ENCODE measurements at regions not wholly inside any gene's neighbourhood (a gene's known extent, or its start where the extent isn't known, plus 50 kb on each side); places are given as distances from the start of the nearest gene placed in this dataset.

DNA sequence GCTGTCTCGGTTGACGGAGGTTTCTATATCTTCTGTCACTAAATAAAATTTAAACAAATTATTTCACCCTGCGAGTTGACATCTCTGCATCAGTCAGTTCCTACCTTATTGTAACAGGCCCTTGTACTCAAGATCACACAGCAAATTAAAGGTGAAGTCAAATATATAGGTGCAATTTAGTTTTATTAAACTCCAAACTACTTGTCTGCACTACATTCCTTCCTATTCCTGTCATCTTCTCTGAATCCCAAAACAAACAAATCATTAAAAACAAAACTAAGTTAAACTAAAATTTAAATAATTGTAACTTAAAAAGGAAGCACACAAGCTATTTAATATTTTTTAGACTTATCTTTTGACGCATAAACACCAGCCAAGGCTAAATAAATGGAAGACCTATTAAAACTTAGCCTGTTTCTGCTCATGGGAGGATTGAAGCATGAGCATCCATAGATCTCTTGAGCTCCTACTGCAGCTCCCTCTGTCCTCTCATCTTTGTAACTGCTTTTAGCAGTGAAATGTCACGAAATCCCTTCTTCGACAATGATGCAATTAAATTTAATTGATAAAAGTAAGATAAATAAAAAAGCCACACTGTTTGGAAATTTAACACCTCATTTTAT, 1152.3 kb upstream of the GJE1 start:
- no peak for DNase-seq (ENCODE audit: low read depth in 2 of 2)

DNA sequence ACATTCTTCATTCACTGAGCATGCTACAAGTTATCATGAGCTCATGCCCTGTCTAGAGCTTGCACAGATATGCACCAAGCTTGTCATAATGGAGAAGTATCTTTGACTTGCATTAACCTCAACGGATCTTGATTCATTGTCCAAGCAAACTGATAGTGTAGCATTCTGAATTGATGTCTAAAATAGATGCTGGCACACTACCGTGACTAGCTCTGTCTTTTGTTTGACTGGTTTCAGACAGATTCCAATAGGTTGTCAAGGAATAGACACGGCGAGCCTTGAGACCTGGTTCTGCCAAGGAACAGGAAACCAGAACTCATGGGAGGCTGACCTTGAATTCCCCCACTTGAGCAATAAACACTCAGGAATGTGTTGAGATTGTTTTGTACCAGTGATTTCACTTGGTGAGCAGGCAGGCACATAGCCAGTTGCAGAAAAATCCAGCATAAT, 1153.1 kb upstream of the GJE1 start:
- no peak for DNase-seq (ENCODE audit: low read depth in 2 of 2)

- DNase-seq (ENCODE audit: low read depth in 2 of 2) = no peak
Measured at GRCh38 chr6:140977403-140977802, 1155.3 kb upstream of the GJE1 start.

DNA sequence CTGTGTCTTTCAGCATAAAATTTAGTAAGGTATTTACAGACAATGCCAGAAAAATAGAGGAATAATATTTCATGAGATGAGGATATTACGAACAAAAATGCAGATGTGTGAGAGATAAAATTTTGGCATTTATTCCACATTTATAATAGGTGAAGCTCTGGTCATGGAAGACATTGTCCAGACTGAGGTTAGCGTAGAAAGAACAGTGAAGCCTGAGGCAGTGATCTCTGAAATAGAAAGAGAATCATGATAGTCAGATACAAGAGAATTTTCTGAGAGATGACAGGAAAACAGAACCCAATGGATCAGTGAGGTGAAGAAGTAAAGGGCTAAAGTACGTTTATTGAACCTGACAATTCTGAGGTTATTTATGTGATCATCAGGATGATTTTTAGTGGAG, 1155.9 kb upstream of the GJE1 start:
- DNase-seq (ENCODE audit: low read depth in 2 of 2) = no peak

DNA sequence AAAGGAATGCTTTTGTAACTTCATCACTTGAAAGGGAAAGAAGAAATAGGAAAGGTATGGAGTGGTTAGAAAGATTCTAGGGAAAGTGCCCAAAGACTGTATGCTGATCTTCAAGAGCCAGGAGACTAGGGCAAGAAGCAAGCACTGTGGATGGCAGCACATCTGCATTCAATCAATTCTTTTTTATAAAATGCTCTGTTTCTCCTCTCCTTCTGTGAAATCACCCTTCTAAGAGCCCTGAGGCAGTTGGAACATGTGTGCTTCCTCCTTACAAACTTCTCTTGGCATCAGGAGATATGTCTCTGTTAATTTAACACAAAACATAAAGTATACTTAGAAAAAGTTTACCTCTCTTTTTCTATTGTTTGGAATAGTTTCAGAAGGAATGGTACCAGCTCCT, 1162.2 kb upstream of the GJE1 start:
- no peak for DNase-seq (ENCODE audit: low read depth in 2 of 2)

DNA sequence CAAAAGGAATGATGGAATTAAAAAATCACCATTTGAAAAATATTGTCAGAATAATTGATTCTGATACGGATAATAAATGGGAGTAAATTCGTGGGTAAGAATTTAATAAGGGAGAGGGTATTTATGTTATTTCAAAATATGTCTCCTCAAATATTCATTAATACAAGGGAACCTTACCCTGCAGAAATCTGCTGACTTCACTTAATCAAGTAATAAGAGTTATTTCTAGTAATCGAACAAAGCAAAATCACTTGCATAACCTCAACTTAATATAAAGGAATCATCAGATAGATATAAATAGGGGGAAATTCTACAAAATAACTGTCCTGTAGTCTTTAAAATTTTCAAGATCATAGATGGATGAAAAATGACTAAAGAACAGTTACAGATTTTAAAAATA, 1164.7 kb upstream of the GJE1 start:
- no peak for DNase-seq (ENCODE audit: low read depth in 2 of 2)

- DNase-seq (ENCODE audit: low read depth in 2 of 2) = no peak
Measured at GRCh38 chr6:140966676-140967075, 1166.0 kb upstream of the GJE1 start.

DNA sequence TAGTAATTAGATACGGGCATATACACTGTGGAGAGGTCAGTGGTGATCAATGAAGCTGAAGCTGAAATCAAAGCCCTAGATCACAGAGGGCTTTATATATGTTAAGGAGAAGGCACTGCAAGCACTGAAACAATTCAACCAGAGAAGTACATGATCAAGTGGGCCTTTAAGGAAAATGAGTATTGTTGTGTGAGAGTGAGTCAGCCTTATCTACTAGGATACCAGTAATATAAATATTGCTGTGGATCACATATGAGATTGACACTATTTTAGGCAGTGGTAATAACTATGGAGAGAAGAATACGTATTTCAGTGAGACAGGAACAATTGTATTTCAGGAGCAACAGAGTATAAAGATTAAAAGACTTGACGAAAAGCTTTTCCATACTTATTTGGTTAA, 1172.2 kb upstream of the GJE1 start:
- no peak for DNase-seq (ENCODE audit: low read depth in 2 of 2)

- DNase-seq (ENCODE audit: low read depth in 2 of 2) = no peak
Measured at GRCh38 chr6:140957386-140957785, 1175.3 kb upstream of the GJE1 start.

DNA sequence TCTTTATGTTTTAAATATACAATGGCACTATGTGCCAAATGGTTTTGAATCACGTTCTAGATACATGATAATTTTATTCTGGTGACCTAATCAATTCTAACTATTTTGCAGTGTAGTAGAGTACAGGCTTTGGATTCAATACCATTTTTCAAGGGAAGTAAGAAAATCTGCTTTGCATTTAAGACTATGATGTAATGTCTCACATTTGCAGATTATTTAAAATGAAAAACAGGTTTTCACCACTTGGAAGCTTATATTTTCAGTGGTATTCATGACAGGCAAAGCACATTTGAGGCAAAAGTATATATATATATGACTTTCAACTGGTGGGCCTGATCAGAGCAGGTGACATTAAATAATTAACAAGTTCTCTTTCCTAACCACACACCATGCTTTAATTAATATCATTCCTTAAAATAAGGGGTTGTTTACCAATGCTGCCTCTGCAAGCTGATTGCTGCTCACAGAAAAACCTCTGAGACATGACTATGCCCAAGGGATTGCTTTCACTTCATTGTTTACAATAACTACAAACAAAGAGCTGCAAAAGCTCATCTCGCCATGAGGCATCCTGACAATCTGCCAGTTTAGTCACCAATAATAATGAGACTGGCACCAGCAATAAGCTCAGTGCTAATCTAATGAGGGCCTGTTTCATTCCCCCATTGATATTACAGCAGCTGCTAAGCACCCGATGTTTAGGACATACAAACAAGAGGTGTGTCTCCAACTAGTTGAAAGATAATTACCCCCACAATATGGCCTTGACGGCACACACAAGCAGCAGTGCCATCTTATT, 1176.0 kb upstream of the GJE1 start:
- no peak for DNase-seq (ENCODE audit: low read depth in 2 of 2)

DNA sequence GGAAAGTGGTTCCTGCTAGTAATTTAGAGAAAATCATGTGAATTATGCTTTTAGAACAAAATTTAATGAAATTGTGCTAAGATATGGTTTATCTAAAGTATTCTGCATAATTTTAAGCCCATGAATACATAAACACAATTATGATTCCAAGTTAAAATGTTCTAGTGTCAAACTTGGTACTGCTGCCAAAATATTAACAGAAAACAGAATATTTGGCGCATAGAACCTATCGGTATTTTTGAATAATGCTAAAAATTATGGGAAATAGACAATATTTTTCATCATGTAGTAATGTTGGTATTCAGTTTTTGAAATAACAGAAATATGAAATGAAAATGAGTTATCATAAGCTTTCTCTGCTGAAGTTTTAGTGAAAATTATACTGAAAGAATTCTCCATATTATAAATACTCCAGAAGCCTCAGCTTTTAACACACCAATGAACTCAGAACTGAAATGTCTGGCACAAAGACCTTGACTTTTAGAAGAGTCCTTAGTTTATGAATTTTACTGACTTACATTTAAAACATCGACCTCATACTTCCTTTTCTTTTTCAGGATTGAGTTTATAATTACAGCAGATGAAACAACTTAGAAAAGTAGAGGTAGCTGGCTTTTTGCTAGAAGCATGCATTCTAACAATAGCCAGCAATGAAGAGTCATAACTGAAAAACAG, 1192.3 kb upstream of the GJE1 start:
- DNase-seq (ENCODE audit: low read depth in 2 of 2) = no peak

GRCh38 chr6:140932909-140933308, 1199.8 kb upstream of the GJE1 start:
- no peak for DNase-seq (ENCODE audit: low read depth in 2 of 2)

GRCh38 chr6:140931581-140931980, 1201.1 kb upstream of the GJE1 start:
- DNase-seq (ENCODE audit: low read depth in 2 of 2) = no peak

- no peak for DNase-seq (ENCODE audit: low read depth in 2 of 2)
Measured at GRCh38 chr6:140929121-140929520, 1203.6 kb upstream of the GJE1 start.

- no peak for DNase-seq (ENCODE audit: low read depth in 2 of 2)
Measured at GRCh38 chr6:140923048-140923447, 1209.7 kb upstream of the GJE1 start.

DNA sequence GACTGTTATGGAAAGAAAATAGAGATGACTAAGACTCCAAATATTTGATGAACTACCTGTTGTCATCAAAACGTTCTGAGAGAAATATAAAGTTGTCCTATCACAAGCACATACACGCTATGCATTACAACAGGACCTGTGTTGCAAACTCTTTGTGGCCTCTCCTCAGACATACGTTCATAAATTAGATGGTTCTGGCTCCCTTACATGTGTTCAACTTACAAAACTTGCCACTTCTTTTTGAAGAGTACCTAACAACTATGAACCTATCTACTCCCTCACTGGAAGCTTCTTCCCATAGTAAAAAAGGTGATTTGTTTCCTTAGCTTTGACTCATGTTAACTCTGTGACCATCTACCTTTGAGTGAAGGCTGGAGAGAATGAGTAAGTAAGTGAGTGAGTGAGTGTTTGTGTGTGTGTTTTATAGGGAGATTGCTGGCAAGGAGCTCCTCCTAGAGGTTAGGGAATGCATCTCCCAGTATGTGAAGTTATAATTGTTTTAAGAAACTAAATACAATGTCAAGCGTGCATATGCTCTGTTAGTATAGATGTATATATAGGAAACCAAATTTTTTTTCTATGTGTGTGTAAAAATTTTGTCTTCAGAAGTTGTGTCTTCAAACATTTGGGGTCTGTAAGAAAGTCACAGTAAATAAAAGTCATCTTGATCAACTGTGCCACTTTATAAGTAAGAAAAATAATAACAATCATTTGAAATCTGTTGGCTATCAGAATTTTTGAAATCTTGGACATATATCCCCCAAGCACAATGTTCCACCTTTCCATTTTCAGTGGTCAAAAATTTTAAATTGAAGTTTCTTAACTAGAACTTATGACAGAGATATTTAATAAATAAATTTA, 1211.1 kb upstream of the GJE1 start:
- no peak for DNase-seq (ENCODE audit: low read depth in 2 of 2)

DNA sequence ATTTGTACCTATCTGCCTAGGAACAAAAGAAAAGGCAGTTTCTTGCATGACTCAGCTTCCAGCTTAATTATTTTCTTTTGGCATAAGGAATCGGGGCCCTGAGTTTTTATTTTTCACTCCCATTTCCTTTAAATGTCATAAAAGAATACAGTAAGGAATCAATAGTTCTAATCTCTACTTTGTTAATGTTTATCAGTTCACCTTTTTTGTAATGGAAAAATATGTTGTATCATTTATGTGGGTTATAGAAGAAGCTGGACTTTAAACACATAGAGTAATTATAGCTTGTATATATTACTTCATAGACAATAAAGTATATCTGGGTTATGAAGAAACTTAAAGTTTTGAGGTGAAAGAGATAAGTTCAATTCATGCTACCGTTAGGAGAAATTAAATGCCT, 1214.8 kb upstream of the GJE1 start:
- DNase-seq (ENCODE audit: low read depth in 2 of 2) = no peak

DNA sequence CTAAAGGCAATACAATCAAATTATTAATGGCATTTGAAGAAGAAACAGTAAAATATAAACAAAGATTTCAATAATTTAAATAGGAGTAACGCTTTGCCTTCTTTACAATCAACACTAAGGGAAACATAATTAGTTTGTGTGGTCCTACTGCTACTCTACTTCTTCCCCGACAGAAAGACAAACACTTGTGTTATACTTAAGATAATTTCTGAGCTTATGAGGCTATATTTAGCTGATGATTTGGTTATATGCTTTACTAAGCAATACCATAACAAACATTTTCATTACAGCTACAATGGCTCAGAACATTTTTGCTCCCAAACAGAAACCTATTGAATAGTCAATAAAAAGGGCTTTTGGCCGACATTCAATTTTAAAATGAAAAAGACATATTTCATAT, 1217.2 kb upstream of the GJE1 start:
- no peak for DNase-seq (ENCODE audit: low read depth in 2 of 2)

DNA sequence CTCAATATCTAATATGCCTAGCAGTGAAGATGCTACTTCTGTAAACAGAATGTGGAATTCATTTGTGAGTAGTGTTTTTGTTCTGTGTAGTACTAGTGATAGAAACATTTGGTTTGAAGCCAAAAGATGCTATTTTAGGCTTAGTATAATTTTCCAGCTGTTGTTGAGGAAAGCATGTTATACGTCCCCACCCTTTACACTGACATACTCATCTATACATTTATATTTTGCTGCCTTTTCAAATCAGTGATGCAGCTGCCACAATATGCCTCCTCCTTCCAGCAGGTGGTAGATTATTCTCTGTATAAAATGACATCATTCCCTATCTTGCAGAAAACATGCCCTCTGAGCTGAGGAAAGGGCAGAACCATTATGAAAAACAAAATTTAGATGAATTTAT, 1217.6 kb upstream of the GJE1 start:
- DNase-seq (ENCODE audit: low read depth in 2 of 2) = no peak

- DNase-seq (ENCODE audit: low read depth in 2 of 2) = no peak
Measured at GRCh38 chr6:140912686-140913085, 1220.0 kb upstream of the GJE1 start.

GRCh38 chr6:140909625-140910024, 1223.1 kb upstream of the GJE1 start:
- no peak for DNase-seq (ENCODE audit: low read depth in 2 of 2)

DNA sequence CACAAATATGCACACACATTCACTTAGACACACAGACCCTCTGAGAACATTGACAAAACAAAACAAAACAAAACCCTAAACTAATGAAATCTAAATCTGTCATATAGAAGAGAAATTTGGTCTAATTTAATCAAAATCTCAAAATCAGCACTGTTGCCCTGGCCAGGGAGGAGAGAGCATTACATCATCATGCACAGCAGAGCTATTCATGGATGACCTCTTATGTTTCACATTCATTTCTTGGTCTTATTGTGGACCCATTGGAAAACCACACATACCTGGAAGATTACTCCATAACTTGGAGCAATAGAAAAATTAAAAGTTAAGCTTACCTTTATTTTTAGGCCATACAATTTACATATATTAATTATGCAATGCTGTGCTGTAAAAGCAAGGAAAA, 1223.6 kb upstream of the GJE1 start:
- no peak for DNase-seq (ENCODE audit: low read depth in 2 of 2)

Data from stimulated activated CD8-positive, alpha-beta memory T cell treated with anti-CD3 and anti-CD28 coated beads, Interleukin-7, amount 100 ng/mL, for 4 hours (primary cell).